8988T (cell line): ENCODE measurements at regions not wholly inside any gene's neighbourhood (a gene's known extent, or its start where the extent isn't known, plus 50 kb on each side); places are given as distances from the start of the nearest gene placed in this dataset.
"Not testable (repeated sequence)": the region's sequence is repeated elsewhere in the genome, so short reads cannot be mapped to it uniquely, and the experiment has no call there.

Experiments
- DNase-seq: peaks from one replicate; pipeline ENCODE4 v3.0.0; 2011

GRCh38 chr4:158051401-158052235 is 121.2 kb downstream of the GASK1B start:
- DNase-seq = no peak

- DNase-seq = no peak
These were observed 121.9 kb downstream of the GASK1B start for GRCh38 chr4:158050942-158051341.

GRCh38 chr4:158046345-158046744 is 126.5 kb downstream of the GASK1B start:
- DNase-seq = no peak

GRCh38 chr4:158043971-158044618 is 128.7 kb downstream of the GASK1B start:
- DNase-seq = no peak

GRCh38 chr4:158042591-158043030 is 130.2 kb downstream of the GASK1B start:
- no peak for DNase-seq

- DNase-seq = no peak
These were observed 134.1 kb downstream of the GASK1B start for GRCh38 chr4:158038718-158039117.

GRCh38 chr4:158036998-158037397 is 135.8 kb downstream of the GASK1B start:
- DNase-seq = no peak

- no peak for DNase-seq
These were observed 137.1 kb downstream of the GASK1B start for GRCh38 chr4:158035662-158036195.

GRCh38 chr4:158033416-158034120 is 139.3 kb downstream of the GASK1B start:
- DNase-seq = no peak

GRCh38 chr4:158032733-158033415 is 140.0 kb downstream of the GASK1B start:
- no peak for DNase-seq

GRCh38 chr4:158028381-158028780 is 144.4 kb downstream of the GASK1B start:
- not testable (repeated sequence) for DNase-seq

- no peak for DNase-seq
These were observed 147.7 kb downstream of the GASK1B start for GRCh38 chr4:158025131-158025530.

- no peak for DNase-seq
These were observed 152.0 kb downstream of the GASK1B start for GRCh38 chr4:158020734-158021346.

- no peak for DNase-seq
These were observed 152.6 kb downstream of the GASK1B start for GRCh38 chr4:158020176-158020575.

GRCh38 chr4:158018831-158019230 is 154.0 kb downstream of the GASK1B start:
- no peak for DNase-seq

GRCh38 chr4:158018221-158018830 is 154.5 kb downstream of the GASK1B start:
- DNase-seq = no peak

- no peak for DNase-seq
These were observed 156.3 kb downstream of the GASK1B start for GRCh38 chr4:158016511-158016910.

GRCh38 chr4:158015241-158015640 is 157.6 kb downstream of the GASK1B start:
- no peak for DNase-seq

GRCh38 chr4:158013858-158014257 is 159.0 kb downstream of the GASK1B start:
- DNase-seq = no peak

- DNase-seq = no peak
These were observed 162.5 kb downstream of the GASK1B start for GRCh38 chr4:158010361-158010760.

GRCh38 chr4:158008551-158009218 is 164.1 kb downstream of the GASK1B start:
- DNase-seq = no peak
